OCI-LY1 (cell line): ENCODE measurements at regions not wholly inside any gene's neighbourhood (a gene's known extent, or its start where the extent isn't known, plus 50 kb on each side); places are given as distances from the start of the nearest gene placed in this dataset.

Source experiments
- EZH2 ChIP-seq: fragments of 200-600 bp; sonication (generic), shearing (Covaris generic); IDR thresholded peaks from 2 replicates; pipeline ENCODE4 v1.8.0; 2017; ENCODE audit warnings: borderline replicate concordance, mixed run types, mild to moderate bottlenecking, antibody characterized with exemption, low read length, moderate library complexity, mixed read lengths
- TF ChIP-seq, protein P1 (sequence below): fragments of 200-600 bp; sonication (generic), shearing (Covaris generic); IDR thresholded peaks from 2 replicates; pipeline ENCODE4 v1.5.1; 2017; ENCODE audit warnings: mild to moderate bottlenecking, antibody characterized with exemption, low read length, moderate library complexity, mixed read lengths

DNA sequence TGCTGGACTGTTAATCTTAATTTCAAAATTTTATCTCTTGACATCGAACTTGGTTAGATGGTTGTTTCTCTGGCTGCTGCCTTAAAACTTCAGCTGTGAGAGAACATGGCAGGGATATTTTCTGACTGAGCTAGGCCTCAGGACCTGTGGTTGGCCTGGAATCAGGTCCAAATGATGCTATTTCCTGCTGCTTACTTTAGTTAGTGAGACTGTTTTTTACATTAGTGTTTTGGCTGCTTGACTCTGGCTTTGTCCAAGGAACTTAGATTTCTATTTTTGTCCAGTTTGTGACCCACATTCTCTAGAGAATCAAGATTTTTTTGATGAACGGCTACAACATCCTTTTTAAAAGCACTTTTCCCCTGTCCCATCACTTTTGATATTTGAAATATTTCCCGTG lies 497.9 kb upstream of the SGO1 start:
- TF ChIP-seq, protein P1, sequence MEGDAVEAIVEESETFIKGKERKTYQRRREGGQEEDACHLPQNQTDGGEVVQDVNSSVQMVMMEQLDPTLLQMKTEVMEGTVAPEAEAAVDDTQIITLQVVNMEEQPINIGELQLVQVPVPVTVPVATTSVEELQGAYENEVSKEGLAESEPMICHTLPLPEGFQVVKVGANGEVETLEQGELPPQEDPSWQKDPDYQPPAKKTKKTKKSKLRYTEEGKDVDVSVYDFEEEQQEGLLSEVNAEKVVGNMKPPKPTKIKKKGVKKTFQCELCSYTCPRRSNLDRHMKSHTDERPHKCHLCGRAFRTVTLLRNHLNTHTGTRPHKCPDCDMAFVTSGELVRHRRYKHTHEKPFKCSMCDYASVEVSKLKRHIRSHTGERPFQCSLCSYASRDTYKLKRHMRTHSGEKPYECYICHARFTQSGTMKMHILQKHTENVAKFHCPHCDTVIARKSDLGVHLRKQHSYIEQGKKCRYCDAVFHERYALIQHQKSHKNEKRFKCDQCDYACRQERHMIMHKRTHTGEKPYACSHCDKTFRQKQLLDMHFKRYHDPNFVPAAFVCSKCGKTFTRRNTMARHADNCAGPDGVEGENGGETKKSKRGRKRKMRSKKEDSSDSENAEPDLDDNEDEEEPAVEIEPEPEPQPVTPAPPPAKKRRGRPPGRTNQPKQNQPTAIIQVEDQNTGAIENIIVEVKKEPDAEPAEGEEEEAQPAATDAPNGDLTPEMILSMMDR, result no peak
- TF ChIP-seq EZH2, result no peak
